CMK (cell line): ENCODE measurements at regions not wholly inside any gene's neighbourhood (a gene's known extent, or its start where the extent isn't known, plus 50 kb on each side); places are given as distances from the start of the nearest gene placed in this dataset.
"Not testable (repeated sequence)": the region's sequence is repeated elsewhere in the genome, so short reads cannot be mapped to it uniquely, and the experiment has no call there.

ENCODE experiments used
- DNase-seq: peaks from one replicate; pipeline ENCODE4 v3.0.0-alpha.2; 2010; ENCODE audit warnings: low read depth

DNA sequence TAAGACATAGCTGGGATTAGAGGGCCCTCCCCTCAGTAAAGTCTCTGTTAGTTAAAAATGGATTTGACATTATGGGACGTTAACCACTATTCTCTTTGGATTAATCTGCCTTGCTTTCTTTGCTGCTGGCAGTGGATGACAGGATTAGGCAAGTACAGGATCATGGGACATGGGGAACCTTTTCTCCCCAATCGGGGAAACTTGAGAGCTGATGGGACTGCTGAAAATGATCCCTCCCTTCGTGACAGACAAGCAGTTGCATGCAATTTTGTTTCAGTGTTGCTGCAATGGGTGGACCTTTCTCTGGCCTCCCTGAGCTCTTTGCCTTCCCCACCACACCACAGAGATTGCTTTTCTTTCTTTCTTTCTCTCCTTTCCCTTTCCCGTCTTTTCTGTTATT is 120.2 kb upstream of the BANK1 start:
- no peak for DNase-seq

DNA sequence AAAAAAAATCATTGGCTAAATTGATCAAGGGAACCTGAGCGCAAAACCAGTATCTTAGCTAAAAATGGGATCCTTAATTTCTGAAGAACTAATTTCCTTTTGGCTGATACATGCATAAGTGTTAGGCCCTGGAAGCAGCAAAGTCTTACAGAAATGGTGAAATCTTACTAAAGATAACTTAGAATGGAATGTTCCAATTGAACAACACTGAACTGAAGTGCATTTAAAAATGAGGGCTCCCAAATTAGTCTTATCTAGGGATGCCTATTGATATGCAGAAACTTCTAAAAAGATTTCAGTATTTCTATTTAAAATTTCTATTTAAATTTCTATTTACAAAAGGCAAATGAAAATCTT is 120.7 kb upstream of the BANK1 start:
- no peak for DNase-seq

DNA sequence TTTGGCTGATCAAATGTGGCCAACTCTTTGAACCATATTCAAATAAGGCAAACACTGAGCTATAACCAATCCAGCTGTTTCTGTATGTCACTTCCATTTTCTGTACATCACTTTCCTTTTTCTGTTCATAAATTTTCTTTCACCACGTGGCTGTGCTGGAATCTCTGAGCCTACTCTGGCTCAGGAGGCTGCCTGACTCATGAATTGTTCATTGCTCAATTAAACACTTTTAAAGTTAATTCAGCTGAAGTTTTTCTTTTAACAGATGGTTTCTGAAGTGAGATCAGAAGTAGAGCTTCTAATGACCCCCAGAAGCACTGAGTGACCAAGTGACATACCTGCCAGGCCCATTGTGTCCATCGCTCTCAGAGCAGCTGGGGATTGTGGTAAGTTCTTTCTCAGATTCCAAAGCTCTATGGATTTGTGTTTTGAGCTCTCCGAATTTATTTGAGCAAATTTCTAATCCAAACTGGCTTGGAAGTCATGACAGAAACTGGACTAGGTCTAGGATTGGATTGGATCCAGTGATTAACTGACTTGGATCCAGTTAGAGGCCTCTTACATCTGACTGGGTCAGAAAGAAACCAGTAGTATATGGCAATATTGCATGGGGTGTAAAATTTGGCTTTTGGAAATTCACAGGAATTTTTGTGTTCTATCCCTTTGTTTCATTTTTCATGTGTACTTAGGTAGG is 121.2 kb upstream of the BANK1 start:
- no peak for DNase-seq

DNA sequence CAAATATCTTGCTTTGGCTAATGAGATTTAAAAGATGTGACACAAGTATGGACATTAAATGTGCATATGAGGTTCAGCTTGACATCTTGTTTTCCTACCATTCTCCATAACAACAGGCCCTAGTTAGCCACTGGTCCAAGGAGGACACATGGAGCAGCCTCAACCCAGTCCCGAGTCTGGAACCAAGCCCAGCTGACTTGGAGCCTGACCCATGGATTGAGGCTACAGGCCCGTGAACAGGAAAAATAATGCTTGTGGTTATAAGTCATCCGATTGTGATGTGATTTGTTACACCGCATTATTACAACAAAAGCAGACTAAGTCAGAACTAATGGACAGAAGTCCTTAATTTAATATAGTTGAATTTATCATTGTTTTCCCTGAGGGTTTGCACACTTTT is 123.2 kb upstream of the BANK1 start:
- no peak for DNase-seq

DNA sequence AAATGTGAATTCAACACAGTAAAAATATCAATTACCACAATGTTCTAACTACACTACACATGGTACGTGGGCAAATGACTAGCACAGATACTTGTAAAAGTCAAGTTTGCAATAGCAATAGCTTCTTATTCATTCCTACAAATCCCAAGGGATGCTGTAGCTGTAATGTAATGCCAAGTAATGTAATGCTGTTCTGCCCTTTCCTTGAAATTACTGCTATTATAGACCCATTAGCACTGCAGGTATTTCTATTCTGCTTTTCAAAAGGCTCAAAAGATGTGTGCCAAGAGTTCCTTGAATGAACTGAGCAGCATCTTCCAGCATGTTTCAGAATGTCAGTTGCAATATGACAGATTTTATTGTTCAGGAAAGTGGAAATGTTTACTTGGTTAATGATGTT is 129.9 kb upstream of the BANK1 start:
- DNase-seq, result no peak

DNA sequence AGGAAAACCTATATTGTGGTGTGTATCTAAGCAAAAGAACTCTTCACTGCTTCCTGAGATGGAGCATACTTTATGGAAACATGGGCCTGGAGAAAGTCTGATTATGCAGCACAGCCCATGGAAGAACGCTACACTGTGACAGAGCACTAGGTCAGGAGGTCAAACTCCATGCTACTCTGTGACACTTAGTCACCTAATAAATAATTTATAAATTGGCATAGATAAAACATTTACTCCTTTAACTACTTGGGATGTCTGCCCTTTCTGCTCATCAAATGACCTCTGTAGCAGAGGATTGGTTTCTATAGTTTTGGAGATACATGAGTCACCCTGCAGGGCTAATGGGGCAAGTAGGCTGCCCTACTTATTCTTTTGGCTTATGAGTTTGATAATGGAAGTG is 134.7 kb upstream of the BANK1 start:
- no peak for DNase-seq

DNA sequence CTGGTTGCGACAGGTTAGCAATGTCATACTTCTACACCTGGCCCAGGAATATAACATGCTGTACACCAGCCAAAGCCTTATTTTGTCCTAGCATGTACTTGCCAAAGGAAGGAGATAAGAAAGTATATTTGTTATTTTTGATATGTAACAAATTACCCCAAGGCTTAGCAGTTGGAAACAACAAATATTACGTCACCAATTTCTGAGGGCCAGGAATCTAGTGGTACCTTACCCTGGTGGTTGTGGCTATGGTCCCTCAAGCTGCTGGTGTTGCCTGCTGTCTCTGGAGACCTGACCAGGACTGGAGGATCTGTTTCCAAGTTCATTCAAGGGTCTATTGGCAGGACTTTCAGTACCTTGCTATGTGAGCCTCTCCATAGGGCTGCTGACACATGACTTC is 135.5 kb upstream of the BANK1 start:
- no peak for DNase-seq

DNA sequence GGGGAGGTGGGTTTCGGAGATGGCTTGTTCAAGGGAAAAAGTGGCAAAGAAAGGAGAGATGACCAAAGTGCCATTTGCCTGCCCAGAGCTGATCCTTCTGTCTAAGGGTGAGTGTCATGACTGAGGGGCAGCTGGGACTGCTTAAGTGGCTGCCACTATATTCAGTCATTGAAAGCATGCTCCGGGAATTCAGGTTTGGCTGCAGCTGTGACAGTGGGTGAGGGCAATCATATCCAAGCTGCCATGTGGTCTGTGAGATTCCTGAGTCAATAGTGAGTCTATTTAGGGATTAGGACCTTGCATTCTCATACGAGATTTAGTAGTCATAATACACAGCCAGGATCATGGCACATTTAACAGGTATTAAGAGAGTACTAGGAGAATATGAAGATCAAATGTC is 138.8 kb upstream of the BANK1 start:
- DNase-seq, result no peak

DNA sequence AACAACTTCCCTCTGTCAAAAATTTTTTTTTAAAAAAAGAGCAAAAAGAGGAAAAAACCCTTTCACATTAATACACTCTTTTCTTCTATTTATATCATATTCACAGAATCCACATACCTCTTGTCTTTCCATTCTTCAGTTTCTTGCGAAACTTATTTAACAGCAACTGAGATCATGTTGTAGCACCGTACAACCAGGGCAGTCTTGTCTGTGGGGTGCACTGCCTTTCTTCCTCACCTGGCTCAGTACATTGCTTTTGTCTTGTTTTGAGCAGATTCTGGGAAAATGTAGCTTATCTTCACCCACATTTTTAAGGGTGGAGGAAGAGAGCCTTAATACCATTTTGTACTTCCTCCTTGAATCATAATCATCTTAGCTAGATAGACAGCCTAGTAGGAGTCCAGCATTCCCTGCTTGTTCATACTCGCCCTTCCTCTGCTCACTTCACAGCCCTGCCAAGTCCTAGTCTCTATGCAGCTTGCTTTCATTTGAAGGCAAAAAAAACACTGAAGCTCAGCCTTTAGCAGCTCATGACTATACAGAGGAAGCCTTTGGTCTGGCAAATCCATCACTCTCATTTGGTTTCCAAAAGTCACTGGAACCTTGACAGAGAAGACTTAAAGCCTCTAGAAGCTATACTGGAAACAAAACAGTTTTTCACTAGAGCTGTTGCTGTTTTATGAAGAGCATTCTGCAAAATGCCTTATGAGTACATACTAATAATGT is 140.6 kb upstream of the BANK1 start:
- DNase-seq, result peak; percentile 11

DNA sequence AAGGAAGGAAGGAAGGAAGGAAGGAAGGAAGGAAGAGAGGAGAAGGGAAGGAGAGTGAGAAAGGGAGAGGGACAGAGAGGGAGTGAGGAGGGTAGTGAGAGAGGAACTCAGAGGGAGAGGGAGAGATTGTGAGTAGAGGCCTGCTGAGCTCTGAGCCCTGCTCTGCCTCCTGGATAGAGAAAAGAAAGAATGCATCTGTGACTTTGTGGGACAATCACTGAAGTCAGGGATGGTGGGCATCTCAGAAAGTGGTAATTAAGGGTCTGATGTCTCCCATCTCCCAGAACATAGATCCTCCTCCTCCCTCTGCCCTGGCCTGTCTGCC is 142.9 kb upstream of the BANK1 start:
- no peak for DNase-seq

DNA sequence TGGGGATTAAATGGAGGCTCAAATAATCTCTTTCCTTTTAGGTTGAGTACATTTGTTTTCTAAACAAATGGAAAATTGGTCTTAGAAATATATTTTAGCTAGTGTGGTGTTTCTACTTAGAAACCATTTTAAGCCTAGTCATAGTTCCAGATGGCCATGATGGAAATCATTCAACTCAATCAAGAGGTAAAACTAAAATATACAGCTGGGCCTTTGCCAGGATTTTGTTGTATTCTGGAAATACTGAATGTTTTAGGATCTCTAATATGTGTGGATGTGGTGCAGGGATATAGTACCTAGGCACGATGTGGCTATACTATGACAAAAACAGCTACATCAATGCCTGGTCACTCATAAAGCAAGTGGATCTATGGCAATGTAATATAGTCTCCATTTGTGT is 146.0 kb upstream of the BANK1 start:
- DNase-seq, result no peak

DNA sequence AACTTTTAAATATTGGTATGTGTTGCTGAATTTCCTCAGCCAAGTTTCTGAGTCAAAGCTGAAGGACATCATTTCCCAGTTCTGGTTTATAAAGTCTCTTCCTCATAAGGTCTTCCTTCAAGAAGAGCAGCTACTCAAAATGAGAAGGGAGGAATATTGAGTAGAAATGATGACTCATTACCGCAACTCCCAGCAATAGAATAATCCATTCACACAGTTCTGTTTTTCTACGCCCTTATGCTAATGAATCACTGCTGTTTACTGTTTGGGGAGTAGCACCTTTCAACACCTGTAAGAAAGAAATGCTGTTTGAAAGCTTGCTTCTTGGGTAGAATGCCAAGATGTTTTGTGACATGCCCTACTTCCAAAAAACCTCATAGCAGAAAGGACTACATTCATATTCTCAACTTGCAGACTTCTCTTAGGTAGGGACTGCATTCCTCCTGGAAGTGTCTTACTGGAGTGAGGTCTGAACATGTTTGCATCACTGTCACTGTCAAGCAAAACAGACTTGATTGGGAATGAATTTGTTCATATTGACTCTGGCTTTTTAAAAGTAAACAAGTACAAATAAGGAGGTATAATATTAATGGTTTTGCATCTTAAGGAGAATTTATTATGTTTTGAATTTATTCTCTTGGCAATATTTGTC is 147.2 kb upstream of the BANK1 start:
- DNase-seq, result no peak

DNA sequence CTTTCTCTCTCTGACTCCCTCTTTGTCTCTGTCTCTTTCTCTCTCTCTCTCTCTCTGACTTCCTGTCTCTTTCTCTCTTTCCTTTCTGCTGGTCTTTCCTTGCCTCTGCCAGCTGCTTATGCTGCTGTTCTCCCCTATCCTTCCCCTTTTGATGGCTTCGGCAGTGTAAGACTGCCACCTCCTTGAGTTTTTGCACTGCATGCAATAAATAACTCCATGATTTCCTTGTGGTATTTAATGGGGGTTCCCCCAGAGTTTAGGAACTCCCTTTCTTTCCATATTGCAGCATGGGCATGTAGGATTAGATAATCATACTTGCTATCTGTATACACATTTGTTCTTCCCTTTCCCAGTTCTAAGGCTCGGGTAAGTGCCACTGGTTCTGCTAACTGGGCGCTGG is 157.8 kb upstream of the BANK1 start:
- DNase-seq, result not testable (repeated sequence)

DNA sequence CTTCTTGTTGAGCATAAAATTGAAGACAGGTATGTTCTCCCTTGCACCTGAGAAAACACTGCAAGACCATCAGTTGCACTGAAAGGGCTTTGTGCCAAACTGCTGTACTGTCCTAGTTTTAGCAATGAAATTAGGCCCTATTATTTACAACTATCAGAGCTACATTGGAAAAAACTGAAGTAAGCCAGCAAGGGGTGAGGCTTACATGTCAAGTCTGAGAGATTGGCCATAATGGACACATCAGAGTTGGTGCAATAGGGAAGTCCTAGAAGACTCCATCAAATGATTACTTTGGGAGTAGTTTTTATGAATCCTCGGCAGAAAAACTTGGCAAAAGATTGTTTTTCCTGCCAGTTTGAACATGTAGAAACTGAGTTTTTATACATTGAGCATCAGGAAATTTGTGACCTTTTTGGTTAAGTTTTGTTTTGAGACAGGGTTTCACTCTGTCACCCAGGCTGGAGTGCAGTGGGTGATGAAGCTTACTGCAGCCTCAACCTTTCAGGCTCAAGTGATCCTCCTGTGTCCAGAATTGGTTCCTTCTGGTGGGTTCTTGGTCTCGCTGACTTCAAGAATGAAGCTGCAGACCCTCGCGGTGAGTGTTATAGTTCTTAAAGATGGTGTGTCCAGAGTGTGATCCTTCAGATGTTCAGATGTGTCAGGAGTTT is 160.1 kb upstream of the BANK1 start:
- DNase-seq, result no peak

DNA sequence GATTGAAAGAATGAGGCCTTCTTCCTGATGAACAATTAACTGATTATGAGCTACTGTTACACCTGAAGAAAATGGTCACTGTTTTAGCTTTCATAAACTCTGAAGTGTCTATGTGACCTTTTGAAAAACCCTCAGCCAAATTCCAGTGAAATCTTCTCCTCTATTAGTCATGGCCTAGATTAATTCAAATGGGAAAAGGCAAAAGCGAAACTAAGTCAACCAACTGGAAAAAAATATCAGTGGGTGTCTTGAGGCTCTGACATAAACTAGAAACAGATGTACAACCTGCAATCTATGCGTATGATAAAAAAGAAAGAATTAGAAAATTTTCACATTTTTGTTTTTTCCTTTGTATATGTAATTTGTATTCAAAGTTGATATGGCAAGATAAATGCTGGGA is 169.4 kb upstream of the BANK1 start:
- DNase-seq, result no peak

DNA sequence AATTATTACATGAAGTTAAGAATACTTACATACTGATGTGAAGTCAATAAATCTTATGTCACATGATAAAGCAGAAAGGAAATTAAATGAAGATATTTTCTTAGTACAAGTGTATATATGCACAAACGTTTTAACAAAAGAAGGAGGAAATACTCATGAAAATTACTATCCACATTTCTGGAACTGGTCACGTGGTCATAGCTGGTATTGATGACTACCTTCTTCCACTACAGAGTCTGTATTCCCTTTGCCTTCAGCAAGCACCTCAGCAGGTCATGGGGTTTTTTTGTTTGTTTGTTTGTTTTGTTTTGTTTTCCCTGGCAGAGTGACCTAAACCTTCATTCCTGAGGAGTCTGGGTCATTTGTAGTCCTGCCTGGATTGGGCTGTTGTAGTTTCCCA is 174.9 kb upstream of the BANK1 start:
- no peak for DNase-seq

DNA sequence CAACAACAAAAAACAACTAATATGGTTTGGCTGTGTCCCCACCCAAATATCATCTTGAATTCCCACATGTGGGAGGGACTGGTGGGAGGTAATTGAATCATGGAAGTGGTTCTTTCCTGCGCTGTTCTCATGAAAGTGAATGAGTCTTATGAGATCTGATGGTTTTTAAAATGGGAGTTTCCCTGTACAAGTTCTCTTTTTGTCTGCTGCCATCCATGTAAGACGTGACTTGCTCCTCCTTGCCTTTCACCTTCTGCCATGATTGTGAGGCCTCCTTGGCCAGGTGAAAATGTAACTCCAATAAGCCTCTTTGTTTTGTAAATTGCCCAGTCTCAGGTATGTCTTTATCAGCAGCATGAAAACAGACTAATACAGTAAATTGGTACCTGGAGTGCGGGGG is 183.5 kb upstream of the BANK1 start:
- not testable (repeated sequence) for DNase-seq

DNA sequence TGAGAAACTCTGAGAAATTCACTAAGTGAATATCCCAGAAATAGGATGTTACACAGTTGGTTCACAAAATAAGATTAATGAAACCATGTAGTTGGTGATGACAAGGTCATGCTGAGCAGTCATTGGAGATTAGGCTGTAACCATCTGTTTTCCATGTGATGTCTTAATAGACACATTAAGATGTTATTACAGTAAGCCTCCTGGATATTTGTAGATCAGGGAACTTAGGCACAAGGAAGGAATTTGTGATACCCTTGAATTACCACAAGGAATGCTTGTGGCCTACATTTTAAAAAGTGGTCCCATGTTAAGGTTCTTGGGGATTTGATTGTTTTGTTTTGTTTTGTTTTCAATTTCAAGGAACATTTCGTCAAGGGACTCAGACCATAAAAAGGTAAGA is 185.6 kb upstream of the BANK1 start:
- no peak for DNase-seq

DNA sequence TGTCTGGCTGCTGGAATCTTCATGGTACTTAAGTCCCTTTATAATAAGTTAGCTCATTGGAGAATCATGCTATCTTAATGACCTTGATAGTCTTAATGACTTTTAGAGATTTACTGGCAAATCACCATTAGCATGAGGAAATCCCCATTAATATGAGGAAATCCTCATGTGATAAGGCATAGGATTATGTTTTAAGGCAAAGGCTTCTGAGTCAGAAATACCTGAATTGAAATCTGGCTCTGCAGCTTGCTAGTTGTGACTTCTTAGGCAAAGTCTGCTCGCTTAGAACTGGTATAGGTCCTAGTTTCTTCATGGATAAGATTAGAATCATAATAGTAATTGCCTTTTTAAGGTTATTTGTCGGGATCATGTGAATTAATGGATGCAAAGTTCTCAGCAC is 190.2 kb upstream of the BANK1 start:
- no peak for DNase-seq

DNA sequence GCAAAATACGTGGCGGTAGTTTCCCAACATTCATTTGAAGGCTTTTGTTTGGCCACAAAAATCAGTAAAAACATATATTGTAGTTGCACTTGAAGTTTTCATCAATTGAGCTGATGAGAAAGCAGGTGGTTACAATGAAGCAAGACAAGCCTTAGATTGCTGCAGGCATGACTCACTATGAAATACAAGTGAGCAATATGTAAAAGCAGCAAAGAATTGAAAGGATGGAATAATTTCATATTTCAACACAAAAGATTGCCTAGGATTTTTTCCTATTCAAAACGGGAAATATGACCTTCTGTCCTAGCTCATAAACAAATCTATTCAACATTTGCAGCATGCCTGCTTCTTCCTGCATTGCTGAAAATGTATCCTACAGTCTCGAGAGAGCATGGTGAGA is 190.9 kb upstream of the BANK1 start:
- no peak for DNase-seq

DNA sequence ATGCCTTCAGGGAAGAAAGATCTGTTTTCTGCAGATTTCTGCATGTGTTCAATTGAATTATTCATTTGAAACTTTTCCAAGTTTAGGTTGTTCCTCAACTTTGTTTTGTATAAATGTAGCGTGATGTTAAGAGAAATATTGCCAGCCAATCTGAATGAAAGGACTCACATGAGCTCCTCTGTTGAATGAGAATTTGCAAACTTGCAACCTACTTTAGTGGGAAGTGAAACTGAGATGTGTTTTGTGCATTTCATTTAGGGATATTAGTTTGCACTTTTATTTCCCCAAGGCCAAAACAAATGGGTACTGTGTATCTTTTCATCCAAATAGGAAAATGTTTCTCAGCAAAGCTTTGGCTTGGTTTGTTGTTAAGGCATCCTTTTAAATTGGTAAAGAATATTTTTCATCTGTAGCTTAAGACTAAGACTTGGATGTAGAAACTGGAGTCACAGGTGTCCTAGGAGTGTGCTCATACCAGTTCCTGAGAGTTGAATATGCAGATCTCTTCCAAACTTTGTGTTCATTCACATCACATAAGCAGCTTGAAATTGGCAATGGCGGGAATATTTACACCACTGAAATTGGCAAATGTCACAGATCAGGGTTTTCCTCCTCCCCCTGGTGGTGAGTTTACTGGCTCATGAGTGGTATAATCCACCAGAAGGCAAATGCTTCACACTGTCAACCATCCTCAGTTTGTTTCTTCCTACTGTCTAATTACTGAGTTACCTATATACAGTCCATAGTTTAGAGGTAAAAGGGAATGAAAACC is 193.6 kb upstream of the BANK1 start:
- no peak for DNase-seq

DNA sequence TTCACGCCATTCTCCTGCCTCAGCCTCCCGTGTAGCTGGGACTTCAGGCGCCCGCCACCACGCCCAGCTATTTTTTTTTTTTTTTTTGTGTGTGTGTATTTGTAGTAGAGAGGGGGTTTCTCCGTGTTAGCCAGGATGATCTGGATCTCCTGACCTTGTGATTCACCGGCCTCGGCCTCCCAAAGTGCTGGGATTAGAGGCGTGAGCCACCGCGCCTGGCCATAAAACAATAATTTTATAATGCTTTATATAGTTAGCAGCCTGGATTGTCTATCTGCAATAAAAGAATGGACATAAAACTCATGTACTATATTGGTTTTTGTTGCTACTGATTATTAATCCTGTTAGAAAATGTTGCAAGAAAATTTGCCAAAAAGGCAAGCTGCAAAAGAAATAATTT is 195.9 kb upstream of the BANK1 start:
- DNase-seq, result no peak

DNA sequence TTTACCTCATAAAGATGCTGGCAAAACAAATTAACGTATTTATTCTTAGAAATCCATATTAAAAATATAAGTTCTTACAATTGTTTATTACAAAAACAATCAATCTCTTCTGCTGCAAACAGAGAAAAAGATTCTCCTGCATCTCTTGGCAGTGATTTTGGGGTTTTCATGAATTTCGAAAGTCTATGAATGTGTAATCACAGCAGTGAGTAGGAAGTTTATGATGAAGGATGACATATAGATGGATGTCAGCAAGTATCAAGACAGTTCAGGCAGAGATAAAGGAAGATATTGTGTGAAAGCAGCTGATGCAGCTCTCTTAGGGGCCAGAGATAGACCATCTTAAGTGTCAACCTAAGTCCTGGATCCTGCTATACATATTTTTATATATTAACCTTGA is 196.9 kb upstream of the BANK1 start:
- no peak for DNase-seq
